ENCODE measurements at regions not wholly inside any gene's neighbourhood (a gene's known extent, or its start where the extent isn't known, plus 50 kb on each side); places are given as distances from the start of the nearest gene placed in this dataset.

GRCh38 chr7:80286611-80287010, 152.0 kb downstream of the GNAI1 start:
- Histone ChIP-seq H3K27ac (ENCODE audit: low read depth, low read length) (no peak overlapping the region), H2AFZ (ENCODE audit: low read depth, low read length) (no peak overlapping the region), H3K4me2 (ENCODE audit: low read length) (no peak overlapping the region), H3K79me2 (ENCODE audit: insufficient read depth, low read length) (no peaks in the 10 kb centered on the region), H3K9ac (ENCODE audit: low read length) (no peak overlapping the region), H3K36me3 (ENCODE audit: insufficient read depth, low read length) (no peaks in the 10 kb centered on the region), H3K4me1 (ENCODE audit: insufficient read depth, low read length) (peaks cover 13% of the 10 kb centered on the region), H3K27me3 (ENCODE audit: insufficient read depth, low read length) (no peaks in the 10 kb centered on the region), H4K20me1 (ENCODE audit: insufficient read depth, low read length) (no peaks in the 10 kb centered on the region), H3K4me3 (ENCODE audit: insufficient read depth, low read depth, low read length) (no peak overlapping the region), H3K9me3 (ENCODE audit: insufficient read depth, low read depth, low read length) (no peaks in the 10 kb centered on the region)
- FAIRE-seq (no peak), DNase-seq (ENCODE audit: low read depth) (no peak)
- peaks cover 16% of the 10 kb centered on the region for H3K4me1 Mint-ChIP-seq (ENCODE audit: low read depth, unreplicated experiment)
- TF ChIP-seq CTCF (IDR thresholded peaks at IDR 0.05; ENCODE audit: insufficient read depth, low read depth, low read length) (no peak), EZH2 (IDR thresholded peaks at IDR 0.05; ENCODE audit: insufficient read depth, low read length) (no peak)
- H3K36me3 Mint-ChIP-seq (ENCODE audit: low read depth, unreplicated experiment) = no peaks in the 10 kb centered on the region
- H3K4me3 Mint-ChIP-seq (ENCODE audit: unreplicated experiment) = no peak overlapping the region
- no peaks in the 10 kb centered on the region for H3K9me3 Mint-ChIP-seq (ENCODE audit: unreplicated experiment)
- no peak overlapping the region for H3K27ac Mint-ChIP-seq (ENCODE audit: unreplicated experiment)
- H3K27me3 Mint-ChIP-seq (ENCODE audit: low read depth, unreplicated experiment) = no peaks in the 10 kb centered on the region

GRCh38 chr7:80284855-80285254, 150.2 kb downstream of the GNAI1 start:
- DNase-seq (ENCODE audit: low read depth) = peak; percentile 87
- no peaks in the 10 kb centered on the region for H3K36me3 Mint-ChIP-seq (ENCODE audit: low read depth, unreplicated experiment)
- no peak overlapping the region for H3K27ac Mint-ChIP-seq (ENCODE audit: unreplicated experiment)
- FAIRE-seq = no peak
- Histone ChIP-seq H3K9me3 (ENCODE audit: insufficient read depth, low read depth, low read length) (no peaks in the 10 kb centered on the region), H2AFZ (ENCODE audit: low read depth, low read length) (no peak overlapping the region), H3K36me3 (ENCODE audit: insufficient read depth, low read length) (no peaks in the 10 kb centered on the region), H3K27me3 (ENCODE audit: insufficient read depth, low read length) (no peaks in the 10 kb centered on the region), H3K27ac (ENCODE audit: low read depth, low read length) (no peak overlapping the region), H3K4me1 (ENCODE audit: insufficient read depth, low read length) (peaks cover 13% of the 10 kb centered on the region), H3K79me2 (ENCODE audit: insufficient read depth, low read length) (no peaks in the 10 kb centered on the region), H3K9ac (ENCODE audit: low read length) (no peak overlapping the region), H3K4me2 (ENCODE audit: low read length) (peak overlapping the region; percentile 37), H3K4me3 (ENCODE audit: insufficient read depth, low read depth, low read length) (no peak overlapping the region), H4K20me1 (ENCODE audit: insufficient read depth, low read length) (no peaks in the 10 kb centered on the region)
- TF ChIP-seq CTCF (IDR thresholded peaks at IDR 0.05; ENCODE audit: insufficient read depth, low read depth, low read length) (no peak), EZH2 (IDR thresholded peaks at IDR 0.05; ENCODE audit: insufficient read depth, low read length) (no peak)
- no peaks in the 10 kb centered on the region for H3K27me3 Mint-ChIP-seq (ENCODE audit: low read depth, unreplicated experiment)
- H3K4me1 Mint-ChIP-seq (ENCODE audit: low read depth, unreplicated experiment) = peaks cover 16% of the 10 kb centered on the region
- H3K4me3 Mint-ChIP-seq (ENCODE audit: unreplicated experiment) = no peak overlapping the region
- no peaks in the 10 kb centered on the region for H3K9me3 Mint-ChIP-seq (ENCODE audit: unreplicated experiment)

- TF ChIP-seq CTCF (IDR thresholded peaks at IDR 0.05; ENCODE audit: insufficient read depth, low read depth, low read length) = no peak
- TF ChIP-seq EZH2 (IDR thresholded peaks at IDR 0.05; ENCODE audit: insufficient read depth, low read length) = no peak
- no peaks in the 10 kb centered on the region for H3K9me3 Mint-ChIP-seq (ENCODE audit: unreplicated experiment)
- no peak overlapping the region for H3K27ac Mint-ChIP-seq (ENCODE audit: unreplicated experiment)
- Histone ChIP-seq H3K4me3 (ENCODE audit: insufficient read depth, low read depth, low read length) (no peak overlapping the region), H3K4me1 (ENCODE audit: insufficient read depth, low read length) (peaks cover 10% of the 10 kb centered on the region), H3K79me2 (ENCODE audit: insufficient read depth, low read length) (no peaks in the 10 kb centered on the region), H4K20me1 (ENCODE audit: insufficient read depth, low read length) (no peaks in the 10 kb centered on the region), H3K27ac (ENCODE audit: low read depth, low read length) (no peak overlapping the region), H3K9ac (ENCODE audit: low read length) (no peak overlapping the region), H3K36me3 (ENCODE audit: insufficient read depth, low read length) (no peaks in the 10 kb centered on the region), H3K27me3 (ENCODE audit: insufficient read depth, low read length) (no peaks in the 10 kb centered on the region), H3K4me2 (ENCODE audit: low read length) (no peak overlapping the region), H3K9me3 (ENCODE audit: insufficient read depth, low read depth, low read length) (no peaks in the 10 kb centered on the region), H2AFZ (ENCODE audit: low read depth, low read length) (no peak overlapping the region)
- H3K27me3 Mint-ChIP-seq (ENCODE audit: low read depth, unreplicated experiment) = no peaks in the 10 kb centered on the region
- H3K4me3 Mint-ChIP-seq (ENCODE audit: unreplicated experiment) = no peak overlapping the region
- DNase-seq (ENCODE audit: low read depth) (no peak), FAIRE-seq (no peak)
- H3K36me3 Mint-ChIP-seq (ENCODE audit: low read depth, unreplicated experiment) = no peaks in the 10 kb centered on the region
- peaks cover 12% of the 10 kb centered on the region for H3K4me1 Mint-ChIP-seq (ENCODE audit: low read depth, unreplicated experiment)
These were observed 145.1 kb downstream of the GNAI1 start for GRCh38 chr7:80279760-80280159.

All from astrocyte (in vitro differentiated cells and primary cell).